ENCODE measurements at regions not wholly inside any gene's neighbourhood (a gene's known extent, or its start where the extent isn't known, plus 50 kb on each side); places are given as distances from the start of the nearest gene placed in this dataset.

DNA sequence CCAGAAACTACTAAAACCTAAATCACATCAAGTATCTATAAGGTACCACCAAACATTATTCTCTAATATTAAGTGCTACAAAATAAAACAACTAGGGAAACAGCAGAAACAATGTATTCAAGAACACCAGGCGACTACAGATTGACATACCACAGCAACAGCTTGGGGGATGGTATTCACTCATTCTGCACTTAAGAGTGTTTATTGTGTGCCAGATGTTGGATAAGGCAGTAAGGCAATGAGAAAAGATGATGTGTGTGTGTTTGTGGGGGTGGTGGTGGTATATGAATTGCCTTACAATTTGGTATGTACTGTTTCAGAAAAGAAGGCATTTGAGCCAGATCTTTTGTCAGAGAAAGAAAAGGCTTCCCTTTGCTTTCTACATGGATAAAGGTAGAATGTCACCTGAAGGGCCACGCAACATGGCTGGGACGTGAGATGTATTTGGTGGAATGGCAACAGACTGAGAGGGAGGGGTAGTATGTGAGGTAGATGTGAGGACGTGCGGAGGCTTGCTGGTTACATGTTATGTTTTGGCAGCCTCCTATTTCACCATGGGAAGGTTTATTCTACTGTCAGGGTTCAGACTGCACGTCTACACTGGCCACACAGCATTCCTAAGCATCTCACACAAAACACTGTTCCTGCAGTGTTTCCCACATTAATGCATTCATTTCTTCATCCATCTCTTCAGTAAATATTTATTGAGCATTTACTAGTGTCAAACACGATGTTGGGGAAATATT is 300.7 kb downstream of the KLF12 start:
- POLR2A ChIA-PET, result no interaction called here
- CTCF ChIA-PET, result interaction anchor here (0.5 kb wide), 1 partner anchor 503 kb away, joined by 3 read pairs; no protein-coding TSS in a partner anchor
- Histone ChIP-seq H3K27ac (ENCODE audit: extremely low read depth, low read depth, low read length) (no peak overlapping the region), H3K36me3 (ENCODE audit: control insufficient read depth in 2 of 2, insufficient read depth in 1 of 2, low read length in 2 of 2) (no peaks in the 10 kb centered on the region), H3K4me3 (ENCODE audit: low read depth, low read length) (no peak overlapping the region), H3K9me3 (ENCODE audit: control insufficient read depth, insufficient read depth, low read depth, low read length) (no peaks in the 10 kb centered on the region), H3K4me1 (ENCODE audit: control insufficient read depth, insufficient read depth, low read length) (no peaks in the 10 kb centered on the region)
- TF ChIP-seq ZNF324 (tag by site-specific recombination; IDR thresholded peaks at IDR 0.05) (no peak), ZNF561 (tag by site-specific recombination; IDR thresholded peaks at IDR 0.05; ENCODE audit: borderline replicate concordance) (no peak)

DNA sequence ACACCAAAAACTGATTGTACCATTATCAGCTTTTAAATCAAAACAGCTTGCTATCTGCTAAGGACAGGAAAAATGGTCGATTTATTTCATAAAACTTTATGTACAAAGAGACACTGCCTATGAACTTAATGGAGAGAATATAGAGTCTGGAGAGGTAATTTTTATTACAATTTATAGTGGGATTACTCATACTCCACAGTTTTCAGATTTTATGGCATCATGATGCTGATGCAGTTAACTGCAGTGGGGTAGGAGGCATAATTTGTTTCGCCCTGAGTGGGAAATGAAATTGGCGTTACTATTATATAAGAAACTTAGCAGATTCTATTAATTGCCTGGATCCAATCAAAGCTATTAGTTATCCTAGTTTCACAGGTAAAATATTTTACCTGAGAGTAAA is 301.4 kb downstream of the KLF12 start:
- ChIA-PET POLR2A (no interaction called here), CTCF (no interaction called here)
- Histone ChIP-seq H3K4me1 (ENCODE audit: control insufficient read depth, insufficient read depth, low read length) (no peaks in the 10 kb centered on the region), H3K4me3 (ENCODE audit: low read depth, low read length) (no peak overlapping the region), H3K27ac (ENCODE audit: extremely low read depth, low read depth, low read length) (no peak overlapping the region), H3K36me3 (ENCODE audit: control insufficient read depth in 2 of 2, insufficient read depth in 1 of 2, low read length in 2 of 2) (no peaks in the 10 kb centered on the region), H3K9me3 (ENCODE audit: control insufficient read depth, insufficient read depth, low read depth, low read length) (no peaks in the 10 kb centered on the region)
- TF ChIP-seq, protein P1, sequence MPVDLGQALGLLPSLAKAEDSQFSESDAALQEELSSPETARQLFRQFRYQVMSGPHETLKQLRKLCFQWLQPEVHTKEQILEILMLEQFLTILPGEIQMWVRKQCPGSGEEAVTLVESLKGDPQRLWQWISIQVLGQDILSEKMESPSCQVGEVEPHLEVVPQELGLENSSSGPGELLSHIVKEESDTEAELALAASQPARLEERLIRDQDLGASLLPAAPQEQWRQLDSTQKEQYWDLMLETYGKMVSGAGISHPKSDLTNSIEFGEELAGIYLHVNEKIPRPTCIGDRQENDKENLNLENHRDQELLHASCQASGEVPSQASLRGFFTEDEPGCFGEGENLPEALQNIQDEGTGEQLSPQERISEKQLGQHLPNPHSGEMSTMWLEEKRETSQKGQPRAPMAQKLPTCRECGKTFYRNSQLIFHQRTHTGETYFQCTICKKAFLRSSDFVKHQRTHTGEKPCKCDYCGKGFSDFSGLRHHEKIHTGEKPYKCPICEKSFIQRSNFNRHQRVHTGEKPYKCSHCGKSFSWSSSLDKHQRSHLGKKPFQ (tag by site-specific recombination; IDR thresholded peaks at IDR 0.05), result no peak
- TF ChIP-seq, protein P2, sequence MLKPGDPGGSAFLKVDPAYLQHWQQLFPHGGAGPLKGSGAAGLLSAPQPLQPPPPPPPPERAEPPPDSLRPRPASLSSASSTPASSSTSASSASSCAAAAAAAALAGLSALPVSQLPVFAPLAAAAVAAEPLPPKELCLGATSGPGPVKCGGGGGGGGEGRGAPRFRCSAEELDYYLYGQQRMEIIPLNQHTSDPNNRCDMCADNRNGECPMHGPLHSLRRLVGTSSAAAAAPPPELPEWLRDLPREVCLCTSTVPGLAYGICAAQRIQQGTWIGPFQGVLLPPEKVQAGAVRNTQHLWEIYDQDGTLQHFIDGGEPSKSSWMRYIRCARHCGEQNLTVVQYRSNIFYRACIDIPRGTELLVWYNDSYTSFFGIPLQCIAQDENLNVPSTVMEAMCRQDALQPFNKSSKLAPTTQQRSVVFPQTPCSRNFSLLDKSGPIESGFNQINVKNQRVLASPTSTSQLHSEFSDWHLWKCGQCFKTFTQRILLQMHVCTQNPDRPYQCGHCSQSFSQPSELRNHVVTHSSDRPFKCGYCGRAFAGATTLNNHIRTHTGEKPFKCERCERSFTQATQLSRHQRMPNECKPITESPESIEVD (tag by site-specific recombination; IDR thresholded peaks at IDR 0.05), result peak; percentile 12; the same call in 1 of the 2 replicates

DNA sequence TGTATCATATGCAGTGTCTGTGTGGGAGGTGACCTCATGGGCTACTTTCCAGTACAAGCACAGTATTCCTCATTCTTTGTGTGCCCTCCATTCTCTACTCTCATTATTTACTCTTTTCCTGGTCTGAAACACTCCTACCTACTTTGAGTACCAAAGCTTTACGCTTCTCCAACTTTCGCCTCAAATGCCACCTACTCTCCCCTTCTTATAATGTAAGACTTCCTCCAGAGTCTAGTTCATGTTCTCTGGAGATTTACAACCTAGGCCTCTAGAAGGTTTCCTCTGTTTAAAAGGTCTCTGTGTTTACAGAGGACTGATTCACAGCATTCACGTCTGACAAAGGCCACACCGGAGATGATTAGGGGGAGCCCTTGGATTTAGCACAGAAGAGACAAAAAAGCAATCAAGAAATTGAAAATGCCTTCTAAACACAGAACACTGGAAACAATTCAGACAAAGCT is 302.0 kb downstream of the KLF12 start:
- H3K4me1 ChIP-seq (ENCODE audit: control insufficient read depth, insufficient read depth, low read length), result no peaks in the 10 kb centered on the region
- POLR2A ChIA-PET, result no interaction called here
- H3K4me3 ChIP-seq (ENCODE audit: low read depth, low read length), result no peak overlapping the region
- H3K27ac ChIP-seq (ENCODE audit: extremely low read depth, low read depth, low read length), result no peak overlapping the region
- no peaks in the 10 kb centered on the region for H3K36me3 ChIP-seq (ENCODE audit: control insufficient read depth in 2 of 2, insufficient read depth in 1 of 2, low read length in 2 of 2)
- CTCF ChIA-PET, result no interaction called here
- TF ChIP-seq ZNF510 (tag by site-specific recombination; IDR thresholded peaks at IDR 0.05; ENCODE audit: insufficient replicate concordance), result no peak
- TF ChIP-seq TRIM28 (IDR thresholded peaks at IDR 0.05; ENCODE audit: borderline replicate concordance, low read length), result peak; percentile 30; the same call in 1 of the 2 replicates
- TF ChIP-seq, protein P3, sequence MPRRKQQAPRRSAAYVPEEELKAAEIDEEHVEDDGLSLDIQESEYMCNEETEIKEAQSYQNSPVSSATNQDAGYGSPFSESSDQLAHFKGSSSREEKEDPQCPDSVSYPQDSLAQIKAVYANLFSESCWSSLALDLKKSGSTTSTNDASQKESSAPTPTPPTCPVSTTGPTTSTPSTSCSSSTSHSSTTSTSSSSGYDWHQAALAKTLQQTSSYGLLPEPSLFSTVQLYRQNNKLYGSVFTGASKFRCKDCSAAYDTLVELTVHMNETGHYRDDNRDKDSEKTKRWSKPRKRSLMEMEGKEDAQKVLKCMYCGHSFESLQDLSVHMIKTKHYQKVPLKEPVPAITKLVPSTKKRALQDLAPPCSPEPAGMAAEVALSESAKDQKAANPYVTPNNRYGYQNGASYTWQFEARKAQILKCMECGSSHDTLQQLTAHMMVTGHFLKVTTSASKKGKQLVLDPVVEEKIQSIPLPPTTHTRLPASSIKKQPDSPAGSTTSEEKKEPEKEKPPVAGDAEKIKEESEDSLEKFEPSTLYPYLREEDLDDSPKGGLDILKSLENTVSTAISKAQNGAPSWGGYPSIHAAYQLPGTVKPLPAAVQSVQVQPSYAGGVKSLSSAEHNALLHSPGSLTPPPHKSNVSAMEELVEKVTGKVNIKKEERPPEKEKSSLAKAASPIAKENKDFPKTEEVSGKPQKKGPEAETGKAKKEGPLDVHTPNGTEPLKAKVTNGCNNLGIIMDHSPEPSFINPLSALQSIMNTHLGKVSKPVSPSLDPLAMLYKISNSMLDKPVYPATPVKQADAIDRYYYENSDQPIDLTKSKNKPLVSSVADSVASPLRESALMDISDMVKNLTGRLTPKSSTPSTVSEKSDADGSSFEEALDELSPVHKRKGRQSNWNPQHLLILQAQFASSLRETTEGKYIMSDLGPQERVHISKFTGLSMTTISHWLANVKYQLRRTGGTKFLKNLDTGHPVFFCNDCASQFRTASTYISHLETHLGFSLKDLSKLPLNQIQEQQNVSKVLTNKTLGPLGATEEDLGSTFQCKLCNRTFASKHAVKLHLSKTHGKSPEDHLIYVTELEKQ (tag by site-specific recombination; IDR thresholded peaks at IDR 0.05; ENCODE audit: borderline replicate concordance), result no peak
- TF ChIP-seq GLIS2 (tag by site-specific recombination; IDR thresholded peaks at IDR 0.05), result no peak
- no peak for TF ChIP-seq GLI2 (tag by site-specific recombination; IDR thresholded peaks at IDR 0.05; ENCODE audit: borderline replicate concordance, low read depth)
- TF ChIP-seq EGR2 (tag by site-specific recombination; IDR thresholded peaks at IDR 0.05; ENCODE audit: low read depth), result peak; percentile 59
- TF ChIP-seq ZNF146 (tag by site-specific recombination; IDR thresholded peaks at IDR 0.05), result no peak
- TF ChIP-seq MZF1 (tag by site-specific recombination; IDR thresholded peaks at IDR 0.05; ENCODE audit: borderline replicate concordance), result peak; percentile 15; the same call in 1 of the 2 replicates
- TF ChIP-seq ZFHX2 (tag by site-specific recombination; conservative IDR thresholded peaks at IDR 0.05), result peak; percentile 69
- TF ChIP-seq ZNF777 (tag by site-specific recombination; IDR thresholded peaks at IDR 0.05; ENCODE audit: borderline replicate concordance), result no peak
- TF ChIP-seq FEZF1 (tag by site-specific recombination; IDR thresholded peaks at IDR 0.05), result 0 out of 2 replicates have a peak, but pooled peaks have one; percentile 14
- peak; percentile 48; the same call in 1 of the 2 replicates for TF ChIP-seq SP7 (tag by site-specific recombination; IDR thresholded peaks at IDR 0.05)
- TF ChIP-seq ZNF830 (tag by site-specific recombination; IDR thresholded peaks at IDR 0.05; ENCODE audit: low read depth), result no peak
- no peak for TF ChIP-seq WT1 (tag by site-specific recombination; IDR thresholded peaks at IDR 0.05)
- no peak for TF ChIP-seq KLF1 (tag by site-specific recombination; IDR thresholded peaks at IDR 0.05)
- TF ChIP-seq, protein P4, sequence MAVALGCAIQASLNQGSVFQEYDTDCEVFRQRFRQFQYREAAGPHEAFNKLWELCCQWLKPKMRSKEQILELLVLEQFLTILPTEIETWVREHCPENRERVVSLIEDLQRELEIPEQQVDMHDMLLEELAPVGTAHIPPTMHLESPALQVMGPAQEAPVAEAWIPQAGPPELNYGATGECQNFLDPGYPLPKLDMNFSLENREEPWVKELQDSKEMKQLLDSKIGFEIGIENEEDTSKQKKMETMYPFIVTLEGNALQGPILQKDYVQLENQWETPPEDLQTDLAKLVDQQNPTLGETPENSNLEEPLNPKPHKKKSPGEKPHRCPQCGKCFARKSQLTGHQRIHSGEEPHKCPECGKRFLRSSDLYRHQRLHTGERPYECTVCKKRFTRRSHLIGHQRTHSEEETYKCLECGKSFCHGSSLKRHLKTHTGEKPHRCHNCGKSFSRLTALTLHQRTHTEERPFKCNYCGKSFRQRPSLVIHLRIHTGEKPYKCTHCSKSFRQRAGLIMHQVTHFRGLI (tag by site-specific recombination; IDR thresholded peaks at IDR 0.05), result no peak
- no peaks in the 10 kb centered on the region for H3K9me3 ChIP-seq (ENCODE audit: control insufficient read depth, insufficient read depth, low read depth, low read length)

Data from HEK293 (cell line).